ENCODE measurements at regions not wholly inside any gene's neighbourhood (a gene's known extent, or its start where the extent isn't known, plus 50 kb on each side); places are given as distances from the start of the nearest gene placed in this dataset.
"Not testable (repeated sequence)": the region's sequence is repeated elsewhere in the genome, so short reads cannot be mapped to it uniquely, and the experiment has no call there.

- peak; percentile 36 for DNase-seq (ENCODE audit: low spot score)
These were observed 150.5 kb upstream of the DDIT4L start for GRCh38 chr4:100340512-100341485.

GRCh38 chr4:100339870-100340269 is 149.6 kb upstream of the DDIT4L start:
- DNase-seq (ENCODE audit: low spot score): no peak

DNA sequence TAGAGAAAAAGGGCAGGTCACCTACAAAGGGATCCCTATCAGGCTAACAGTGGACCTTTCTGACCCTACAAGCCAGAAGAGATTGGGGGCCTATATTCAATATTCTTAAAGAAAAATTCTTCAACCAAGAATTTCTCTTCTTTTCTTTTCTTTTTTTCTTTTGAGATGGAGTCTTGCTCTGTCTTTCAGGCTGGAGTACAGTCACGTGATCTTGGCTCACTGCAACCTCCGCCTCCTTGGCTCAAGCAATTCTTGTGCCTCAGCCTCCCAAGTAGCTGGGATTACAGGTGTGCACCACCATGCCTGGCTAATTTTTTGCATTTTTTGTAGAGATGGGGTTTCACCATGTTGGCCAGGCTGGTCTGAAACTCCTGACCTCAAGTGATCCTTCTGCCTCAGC is 143.2 kb upstream of the DDIT4L start:
- not testable (repeated sequence) for DNase-seq (ENCODE audit: low spot score)

- DNase-seq (ENCODE audit: low spot score): peak; percentile 16
These were observed 127.0 kb upstream of the DDIT4L start for GRCh38 chr4:100317032-100317864.

- no peak for DNase-seq (ENCODE audit: low spot score)
These were observed 123.8 kb upstream of the DDIT4L start for GRCh38 chr4:100314057-100314456.

GRCh38 chr4:100312615-100313350 is 122.5 kb upstream of the DDIT4L start:
- peak; percentile 15 for DNase-seq (ENCODE audit: low spot score)

DNA sequence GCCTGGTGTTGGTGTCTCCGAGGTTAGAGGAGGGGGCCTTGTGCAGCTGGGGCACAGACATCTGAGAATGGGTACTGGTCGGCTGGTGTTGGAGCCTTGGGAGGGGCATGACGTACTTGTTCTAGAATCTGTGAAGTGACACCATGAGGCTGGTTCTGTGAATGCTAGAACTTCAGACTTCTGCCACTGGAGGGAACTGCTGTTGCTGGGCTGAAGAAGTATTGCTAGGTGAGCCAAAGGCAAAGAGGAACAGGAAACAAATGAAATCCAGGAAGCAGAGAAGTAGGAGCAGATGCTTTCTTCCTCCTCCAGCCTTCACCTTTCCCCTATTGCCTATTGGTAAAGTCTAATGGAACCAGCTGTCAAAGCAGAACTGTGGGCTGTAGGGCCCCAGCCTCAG is 120.9 kb upstream of the DDIT4L start:
- DNase-seq (ENCODE audit: low spot score): no peak

GRCh38 chr4:100306018-100306417 is 115.8 kb upstream of the DDIT4L start:
- peak; percentile 6 for DNase-seq (ENCODE audit: low spot score)

GRCh38 chr4:100302061-100303026 is 112.1 kb upstream of the DDIT4L start:
- no peak for DNase-seq (ENCODE audit: low spot score)

- peak; percentile 77 for DNase-seq (ENCODE audit: low spot score)
These were observed 109.0 kb upstream of the DDIT4L start for GRCh38 chr4:100299046-100299840.

DNA sequence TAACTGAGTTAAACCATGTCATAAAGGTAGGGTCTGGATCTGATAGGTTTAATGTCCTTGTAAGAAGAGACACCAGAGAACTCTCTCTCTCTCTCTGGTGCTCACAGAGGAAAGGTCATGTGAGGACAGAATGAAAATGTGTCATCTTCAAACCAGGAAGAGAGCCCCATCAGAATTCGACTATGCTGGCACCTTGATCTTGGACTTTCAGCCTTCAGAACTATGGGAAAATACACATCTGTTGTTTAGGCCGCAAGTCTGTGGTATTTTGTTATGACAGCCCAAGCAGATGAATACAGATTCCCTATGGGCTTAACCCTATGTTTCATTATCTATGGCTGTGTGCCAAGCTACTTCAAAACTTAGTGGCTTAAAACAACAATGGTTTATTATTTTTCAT is 105.5 kb upstream of the DDIT4L start:
- no peak for DNase-seq (ENCODE audit: low spot score)

- DNase-seq (ENCODE audit: low spot score): peak; percentile 47
These were observed 104.1 kb upstream of the DDIT4L start for GRCh38 chr4:100294356-100294755.

- peak; percentile 6 for DNase-seq (ENCODE audit: low spot score)
These were observed 100.3 kb upstream of the DDIT4L start for GRCh38 chr4:100290585-100290984.

DNA sequence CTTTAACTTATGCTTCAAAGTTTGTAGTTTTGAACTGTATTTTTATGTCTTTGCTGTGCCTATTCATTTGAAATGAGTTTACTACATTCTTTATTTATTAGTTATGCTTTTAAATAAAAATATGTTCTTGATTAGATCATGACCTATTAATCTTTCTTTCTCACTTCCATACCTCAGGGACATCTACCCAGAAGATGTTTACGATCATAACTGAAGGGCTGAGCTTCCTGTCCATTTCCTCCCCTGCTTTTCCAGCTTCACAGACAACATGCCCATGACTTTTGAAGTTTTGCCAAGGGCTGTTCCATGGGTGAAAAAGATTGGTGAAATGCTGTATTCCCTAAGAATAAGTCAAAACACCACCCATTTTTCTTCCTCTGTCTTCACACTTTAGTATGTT is 99.7 kb upstream of the DDIT4L start:
- DNase-seq (ENCODE audit: low spot score): no peak

GRCh38 chr4:100289530-100289888 is 99.2 kb upstream of the DDIT4L start:
- DNase-seq (ENCODE audit: low spot score): peak; percentile 9

GRCh38 chr4:100288811-100289529 is 98.7 kb upstream of the DDIT4L start:
- peak; percentile 35 for DNase-seq (ENCODE audit: low spot score)

DNA sequence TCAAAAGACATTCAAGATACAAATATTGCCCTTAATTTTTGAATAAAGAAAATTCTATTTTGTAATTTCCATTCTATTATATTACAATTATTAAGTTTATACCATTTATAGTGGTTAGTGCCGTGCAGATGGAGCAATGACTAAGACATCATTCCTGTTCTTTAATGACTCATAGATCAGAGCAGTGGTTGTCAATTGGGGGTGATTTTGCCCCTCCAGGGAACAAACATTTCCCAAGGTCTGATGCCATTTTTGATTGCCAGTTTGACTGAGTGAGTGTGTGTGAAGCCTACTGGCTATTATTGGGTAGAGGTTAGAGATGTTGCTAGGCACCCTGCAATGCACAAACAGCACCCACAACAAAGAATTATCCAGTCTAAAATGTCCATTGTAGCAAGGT is 97.9 kb upstream of the DDIT4L start:
- no peak for DNase-seq (ENCODE audit: low spot score)

DNA sequence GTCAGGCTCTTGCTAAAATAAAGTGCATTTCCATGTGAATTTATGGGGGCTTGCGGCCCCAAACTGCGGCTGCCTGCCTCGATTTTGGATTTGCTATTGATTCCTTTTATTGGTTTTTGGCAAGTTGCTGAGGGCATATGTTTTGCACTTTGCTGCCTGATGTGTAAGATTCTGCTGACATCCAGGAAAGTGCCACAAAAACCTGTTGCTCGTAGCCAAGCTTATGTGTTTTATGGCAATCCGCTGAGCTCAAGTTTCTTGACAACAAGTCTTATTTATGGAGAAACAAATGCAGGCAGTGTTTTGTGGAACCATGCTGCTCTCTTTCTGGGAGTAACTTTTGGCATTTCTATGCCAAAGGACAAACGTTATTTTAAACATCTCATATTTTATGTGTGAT is 97.3 kb upstream of the DDIT4L start:
- DNase-seq (ENCODE audit: low spot score): no peak

GRCh38 chr4:100286636-100287035 is 96.4 kb upstream of the DDIT4L start:
- DNase-seq (ENCODE audit: low spot score): no peak

- DNase-seq (ENCODE audit: low spot score): no peak
These were observed 94.9 kb upstream of the DDIT4L start for GRCh38 chr4:100285121-100285520.
